GM18519 (cell line): ENCODE measurements at regions not wholly inside any gene's neighbourhood (a gene's known extent, or its start where the extent isn't known, plus 50 kb on each side); places are given as distances from the start of the nearest gene placed in this dataset.
"Not testable (repeated sequence)": the region's sequence is repeated elsewhere in the genome, so short reads cannot be mapped to it uniquely, and the experiment has no call there.

ENCODE experiments used
- ATAC-seq: cut with Tn5 transposase; IDR thresholded peaks from one replicate; pipeline ENCODE4 v1.9.1; 2021; ENCODE audit warnings: mild to moderate bottlenecking, moderate library complexity; ENCODE audit not compliant: unreplicated experiment, low FRiP score

GRCh38 chr7:6937746-6938145, 111.7 kb upstream of the CCZ1B start:
- not testable (repeated sequence) for ATAC-seq

GRCh38 chr7:6938284-6938683, 112.2 kb upstream of the CCZ1B start:
- ATAC-seq, result not testable (repeated sequence)

- not testable (repeated sequence) for ATAC-seq
These were observed 113.1 kb upstream of the CCZ1B start for GRCh38 chr7:6939126-6939525.

- ATAC-seq, result not testable (repeated sequence)
These were observed 113.8 kb upstream of the CCZ1B start for GRCh38 chr7:6939896-6940295.

- ATAC-seq, result not testable (repeated sequence)
These were observed 120.8 kb upstream of the CCZ1B start for GRCh38 chr7:6946873-6947272.

GRCh38 chr7:6950231-6950630, 124.2 kb upstream of the CCZ1B start:
- ATAC-seq, result not testable (repeated sequence)

GRCh38 chr7:6951553-6951952, 125.5 kb upstream of the CCZ1B start:
- ATAC-seq, result not testable (repeated sequence)

- not testable (repeated sequence) for ATAC-seq
These were observed 127.2 kb upstream of the CCZ1B start for GRCh38 chr7:6953138-6953797.

GRCh38 chr7:6953798-6954181, 127.7 kb upstream of the CCZ1B start:
- ATAC-seq, result not testable (repeated sequence)

GRCh38 chr7:6955385-6955784, 129.3 kb upstream of the CCZ1B start:
- not testable (repeated sequence) for ATAC-seq

- ATAC-seq, result not testable (repeated sequence)
These were observed 130.0 kb upstream of the CCZ1B start for GRCh38 chr7:6955990-6956566.

- not testable (repeated sequence) for ATAC-seq
These were observed 132.3 kb upstream of the CCZ1B start for GRCh38 chr7:6958371-6958770.

GRCh38 chr7:6959942-6960341, 133.9 kb upstream of the CCZ1B start:
- ATAC-seq, result not testable (repeated sequence)

GRCh38 chr7:6962871-6963270, 136.8 kb upstream of the CCZ1B start:
- ATAC-seq, result not testable (repeated sequence)

- not testable (repeated sequence) for ATAC-seq
These were observed 139.0 kb upstream of the CCZ1B start for GRCh38 chr7:6965051-6965450.

- ATAC-seq, result not testable (repeated sequence)
These were observed 144.1 kb upstream of the CCZ1B start for GRCh38 chr7:6970180-6970579.

GRCh38 chr7:6974876-6975275, 148.8 kb upstream of the CCZ1B start:
- not testable (repeated sequence) for ATAC-seq

- not testable (repeated sequence) for ATAC-seq
These were observed 149.3 kb upstream of the CCZ1B start for GRCh38 chr7:6975346-6975745.

GRCh38 chr7:6977368-6977767, 151.3 kb upstream of the CCZ1B start:
- ATAC-seq, result not testable (repeated sequence)

- not testable (repeated sequence) for ATAC-seq
These were observed 152.3 kb upstream of the CCZ1B start for GRCh38 chr7:6978326-6978725.

GRCh38 chr7:6979456-6979855, 153.4 kb upstream of the CCZ1B start:
- ATAC-seq, result not testable (repeated sequence)

- not testable (repeated sequence) for ATAC-seq
These were observed 156.3 kb upstream of the CCZ1B start for GRCh38 chr7:6982375-6982774.
